Activated CD4-positive, alpha-beta T cell treated with anti-CD3 and anti-CD28 coated beads, Interleukin-2, amount 10 ng/mL, durations not matched to agents 24 days and 14 days (primary cell): ENCODE measurements at regions not wholly inside any gene's neighbourhood (a gene's known extent, or its start where the extent isn't known, plus 50 kb on each side); places are given as distances from the start of the nearest gene placed in this dataset.

Experiments used
- DNase-seq: peaks from one replicate; pipeline ENCODE4 v3.0.0; 2022
- H3K27ac Mint-ChIP-seq: one replicate; pipeline ENCODE4 v1.8.0; 2022; ENCODE audit warnings: mild to moderate bottlenecking, mixed read lengths
- H3K27me3 Mint-ChIP-seq: one replicate; pipeline ENCODE4 v1.8.0; 2022; ENCODE audit warnings: mixed read lengths
- H3K36me3 Mint-ChIP-seq: one replicate; pipeline ENCODE4 v1.8.0; 2022; ENCODE audit warnings: low read depth, mild to moderate bottlenecking, mixed read lengths
- H3K4me1 Mint-ChIP-seq: one replicate; pipeline ENCODE4 v1.8.0; 2021; ENCODE audit warnings: mixed read lengths
- H3K4me3 Mint-ChIP-seq: one replicate; pipeline ENCODE4 v1.8.0; 2022; ENCODE audit warnings: mild to moderate bottlenecking, moderate library complexity, mixed read lengths
- H3K9me3 Mint-ChIP-seq: one replicate; pipeline ENCODE4 v1.8.0; 2021; ENCODE audit warnings: mixed read lengths
- intact Hi-C: fragments of 100-400 bp; cut with micrococcal nuclease; formaldehyde crosslinking; loops from one replicate; pipeline ENCODE4 v1.15.1; 2023

DNA sequence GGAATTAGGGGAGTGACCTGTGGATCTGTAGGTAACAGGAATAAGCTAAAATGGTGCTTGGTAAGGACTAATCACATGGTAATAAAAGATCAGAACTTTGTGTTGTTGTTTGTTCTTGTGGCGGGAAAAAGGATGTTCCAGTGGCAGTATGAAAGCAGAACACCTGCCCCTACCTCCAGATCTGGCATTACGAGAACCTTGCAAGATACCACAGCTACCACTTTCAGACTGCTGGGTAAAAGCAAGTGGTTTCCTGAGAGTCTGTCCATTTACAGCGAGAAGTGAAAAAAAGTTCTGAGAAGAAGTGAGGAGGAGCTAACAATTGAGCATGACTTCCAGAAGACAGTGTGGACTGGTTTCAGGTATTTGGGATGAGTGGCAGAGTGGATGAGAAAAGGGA lies 252.5 kb downstream of the TLE4 start:
- Mint-ChIP-seq H3K27ac (no peak overlapping the region), H3K4me1 (peaks cover 14% of the 10 kb centered on the region), H3K27me3 (peaks cover 5% of the 10 kb centered on the region), H3K4me3 (no peak overlapping the region), H3K36me3 (no peaks in the 10 kb centered on the region), H3K9me3 (peaks cover 8% of the 10 kb centered on the region)
- intact Hi-C loops: no loop called here
- peak; percentile 56 for DNase-seq

- DNase-seq: peak; percentile 66
- no peaks in the 10 kb centered on the region for H3K36me3 Mint-ChIP-seq
- H3K4me1 Mint-ChIP-seq: peaks cover 17% of the 10 kb centered on the region
- peaks cover 3% of the 10 kb centered on the region for H3K9me3 Mint-ChIP-seq
- H3K27ac Mint-ChIP-seq: no peak overlapping the region
- intact Hi-C loops: no loop called here
- peaks cover 5% of the 10 kb centered on the region for H3K27me3 Mint-ChIP-seq
- H3K4me3 Mint-ChIP-seq: no peak overlapping the region
These were observed 245.8 kb downstream of the TLE4 start for GRCh38 chr9:79817438-79818004.

DNA sequence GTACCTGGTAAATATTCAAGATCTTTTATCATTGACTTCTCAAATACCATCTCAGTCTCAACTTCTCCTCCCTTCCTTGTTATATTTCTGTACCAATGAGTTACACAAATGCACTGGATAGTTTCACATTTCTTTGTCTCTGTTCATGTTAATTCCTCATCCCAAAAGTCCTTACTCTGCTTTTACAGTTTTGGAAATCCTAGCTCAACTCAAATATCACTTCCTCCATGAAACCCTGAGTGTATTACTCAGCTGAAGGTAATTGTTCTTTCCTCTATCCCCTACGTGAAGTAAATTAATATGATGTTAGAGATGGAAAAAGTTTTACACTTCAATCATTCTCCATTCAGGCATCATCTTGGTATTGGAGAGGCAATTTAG lies 241.5 kb downstream of the TLE4 start:
- Mint-ChIP-seq H3K4me3 (peak overlapping the region; percentile 72), H3K27me3 (peaks cover 3% of the 10 kb centered on the region), H3K27ac (no peak overlapping the region), H3K4me1 (peaks cover 21% of the 10 kb centered on the region), H3K9me3 (no peaks in the 10 kb centered on the region), H3K36me3 (no peaks in the 10 kb centered on the region)
- DNase-seq: no peak
- intact Hi-C loops: loop anchor here (2.0 kb wide), 2 partner anchors 182 to 242 kb away; partner anchors contain the start of gene TLE4

GRCh38 chr9:79812507-79813257 lies 240.9 kb downstream of the TLE4 start:
- H3K4me3 Mint-ChIP-seq: peak overlapping the region; percentile 72
- intact Hi-C loops: loop anchor here (2.0 kb wide), 2 partner anchors 182 to 242 kb away; partner anchors contain the start of gene TLE4
- peak; percentile 62 for DNase-seq
- H3K4me1 Mint-ChIP-seq: peaks cover 17% of the 10 kb centered on the region
- H3K27me3 Mint-ChIP-seq: peaks cover 6% of the 10 kb centered on the region
- H3K9me3 Mint-ChIP-seq: no peaks in the 10 kb centered on the region
- no peak overlapping the region for H3K27ac Mint-ChIP-seq
- no peaks in the 10 kb centered on the region for H3K36me3 Mint-ChIP-seq

DNA sequence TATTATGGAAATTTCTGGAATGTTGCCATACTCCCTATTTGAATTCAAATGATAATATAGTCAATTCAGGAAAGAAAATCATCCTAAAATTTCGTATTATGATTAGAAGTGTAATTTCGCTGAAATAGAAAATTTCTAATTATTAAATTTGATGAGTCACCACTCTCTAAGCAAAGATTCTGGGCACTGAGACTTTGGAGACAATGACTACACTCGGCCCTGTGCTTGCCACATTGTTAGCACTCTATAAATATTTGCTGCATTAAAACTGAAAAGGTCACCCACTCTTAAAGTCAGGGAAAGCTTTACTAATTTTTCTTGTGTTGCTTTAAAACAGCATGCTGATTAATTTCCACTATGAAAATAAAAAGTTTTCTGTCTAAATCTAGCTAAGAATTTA lies 240.3 kb downstream of the TLE4 start:
- no peak overlapping the region for H3K27ac Mint-ChIP-seq
- H3K4me1 Mint-ChIP-seq: peaks cover 15% of the 10 kb centered on the region
- peak overlapping the region; percentile 72 for H3K4me3 Mint-ChIP-seq
- H3K9me3 Mint-ChIP-seq: no peaks in the 10 kb centered on the region
- DNase-seq: no peak
- H3K36me3 Mint-ChIP-seq: no peaks in the 10 kb centered on the region
- intact Hi-C loops: loop anchor here (2.0 kb wide), 2 partner anchors 181 to 241 kb away; partner anchors contain the start of gene TLE4
- H3K27me3 Mint-ChIP-seq: peaks cover 6% of the 10 kb centered on the region

DNA sequence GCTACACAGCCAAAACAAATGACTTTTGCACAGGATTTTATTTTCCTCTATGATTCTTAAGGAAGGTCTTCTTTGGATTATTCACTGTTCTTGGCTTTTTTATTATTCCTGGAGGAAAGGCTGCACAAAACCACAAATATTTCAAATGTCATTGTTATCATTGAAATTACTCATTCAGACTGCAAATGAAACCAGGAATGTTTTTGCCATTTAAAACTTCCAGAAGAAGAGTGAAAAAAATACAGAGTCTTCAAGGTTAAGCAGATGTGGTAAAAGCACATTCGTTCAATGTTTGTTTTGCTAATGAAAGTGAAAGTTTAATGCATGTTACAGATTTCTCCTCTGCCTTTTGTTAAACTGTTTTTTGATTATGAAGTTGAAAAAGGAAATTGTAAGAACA lies 238.2 kb downstream of the TLE4 start:
- H3K4me1 Mint-ChIP-seq: peaks cover 15% of the 10 kb centered on the region
- H3K9me3 Mint-ChIP-seq: no peaks in the 10 kb centered on the region
- intact Hi-C loops: no loop called here
- no peak for DNase-seq
- H3K4me3 Mint-ChIP-seq: no peak overlapping the region
- peaks cover 6% of the 10 kb centered on the region for H3K27me3 Mint-ChIP-seq
- H3K27ac Mint-ChIP-seq: no peak overlapping the region
- H3K36me3 Mint-ChIP-seq: no peaks in the 10 kb centered on the region

- peaks cover 15% of the 10 kb centered on the region for H3K4me1 Mint-ChIP-seq
- H3K27ac Mint-ChIP-seq: no peak overlapping the region
- DNase-seq: no peak
- H3K9me3 Mint-ChIP-seq: no peaks in the 10 kb centered on the region
- no peak overlapping the region for H3K4me3 Mint-ChIP-seq
- H3K36me3 Mint-ChIP-seq: no peaks in the 10 kb centered on the region
- H3K27me3 Mint-ChIP-seq: peaks cover 6% of the 10 kb centered on the region
- intact Hi-C loops: no loop called here
These were observed 237.6 kb downstream of the TLE4 start for GRCh38 chr9:79809316-79809876.

- Mint-ChIP-seq H3K4me1 (peaks cover 8% of the 10 kb centered on the region), H3K9me3 (no peaks in the 10 kb centered on the region)
- intact Hi-C loops: no loop called here
These were observed 236.2 kb downstream of the TLE4 start for GRCh38 chr9:79807971-79808370.

GRCh38 chr9:79806086-79806485 lies 234.3 kb downstream of the TLE4 start:
- no peaks in the 10 kb centered on the region for H3K36me3 Mint-ChIP-seq
- intact Hi-C loops: no loop called here
- peaks cover 6% of the 10 kb centered on the region for H3K9me3 Mint-ChIP-seq
- no peak overlapping the region for H3K4me3 Mint-ChIP-seq
- no peak for DNase-seq
- no peak overlapping the region for H3K27ac Mint-ChIP-seq
- peaks cover 6% of the 10 kb centered on the region for H3K27me3 Mint-ChIP-seq
- H3K4me1 Mint-ChIP-seq: no peaks in the 10 kb centered on the region

More at GRCh38 chr9:79807971-79808370, 236.2 kb downstream of the TLE4 start:
- Mint-ChIP-seq H3K36me3 (no peaks in the 10 kb centered on the region), H3K27me3 (peaks cover 6% of the 10 kb centered on the region), H3K4me3 (no peak overlapping the region), H3K27ac (no peak overlapping the region)
- DNase-seq: no peak

GRCh38 chr9:79801459-79801858 lies 229.7 kb downstream of the TLE4 start:
- DNase-seq: no peak
- intact Hi-C loops: no loop called here
- Mint-ChIP-seq H3K27me3 (no peaks in the 10 kb centered on the region), H3K4me3 (no peak overlapping the region), H3K27ac (no peak overlapping the region), H3K4me1 (no peaks in the 10 kb centered on the region), H3K9me3 (peaks cover 10% of the 10 kb centered on the region), H3K36me3 (no peaks in the 10 kb centered on the region)

DNA sequence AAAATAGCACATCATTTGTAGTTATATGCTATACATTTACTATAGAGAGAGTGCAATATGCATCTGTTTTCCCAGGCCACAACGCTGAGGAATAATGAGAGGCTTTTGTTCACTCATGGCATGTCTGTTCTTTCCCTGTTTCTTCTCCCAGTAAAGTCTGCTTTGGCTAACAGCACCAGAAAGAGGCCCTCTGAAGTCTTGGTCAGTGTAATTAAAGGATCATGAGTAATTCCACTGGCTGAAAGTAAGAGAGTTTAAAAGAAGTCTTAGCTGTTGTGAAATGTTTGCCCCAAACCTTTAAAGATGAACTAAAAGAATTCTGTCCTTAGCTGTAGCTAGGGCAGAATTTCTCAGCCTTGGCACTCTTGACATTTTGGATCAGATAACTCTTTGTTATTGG lies 228.8 kb downstream of the TLE4 start:
- Mint-ChIP-seq H3K4me3 (no peak overlapping the region), H3K4me1 (no peaks in the 10 kb centered on the region), H3K36me3 (no peaks in the 10 kb centered on the region), H3K27ac (no peak overlapping the region), H3K27me3 (no peaks in the 10 kb centered on the region), H3K9me3 (peaks cover 10% of the 10 kb centered on the region)
- intact Hi-C loops: no loop called here
- no peak for DNase-seq

- intact Hi-C loops: no loop called here
These were observed 228.0 kb downstream of the TLE4 start for GRCh38 chr9:79799691-79800335.

DNA sequence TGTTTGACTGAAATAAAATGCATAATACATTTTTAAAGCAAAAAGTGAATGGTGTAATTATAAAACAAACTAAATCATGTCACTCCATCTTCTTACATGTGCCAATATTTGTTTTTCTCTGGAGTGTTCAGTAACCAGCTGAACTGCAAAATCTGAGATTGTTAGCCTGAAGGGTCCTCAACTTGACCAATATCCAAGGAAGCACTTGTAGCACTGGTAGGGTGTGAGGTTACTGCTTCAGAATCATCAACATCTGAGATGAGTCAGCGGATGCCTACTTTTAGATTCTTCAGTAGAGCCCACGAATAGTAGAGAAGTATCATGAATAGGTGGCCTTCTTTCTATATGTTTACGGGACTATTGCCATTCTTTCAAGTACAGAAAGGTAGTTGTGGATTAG lies 226.7 kb downstream of the TLE4 start:
- Mint-ChIP-seq H3K27me3 (no peaks in the 10 kb centered on the region), H3K27ac (no peak overlapping the region), H3K4me1 (no peaks in the 10 kb centered on the region), H3K4me3 (no peak overlapping the region), H3K9me3 (peaks cover 10% of the 10 kb centered on the region), H3K36me3 (no peaks in the 10 kb centered on the region)
- intact Hi-C loops: no loop called here
- DNase-seq: no peak

More at GRCh38 chr9:79799691-79800335, 228.0 kb downstream of the TLE4 start:
- no peak for DNase-seq
- H3K27ac Mint-ChIP-seq: no peak overlapping the region
- peaks cover 10% of the 10 kb centered on the region for H3K9me3 Mint-ChIP-seq
- H3K4me3 Mint-ChIP-seq: no peak overlapping the region
- H3K36me3 Mint-ChIP-seq: no peaks in the 10 kb centered on the region
- no peaks in the 10 kb centered on the region for H3K27me3 Mint-ChIP-seq
- H3K4me1 Mint-ChIP-seq: no peaks in the 10 kb centered on the region

- peaks cover 4% of the 10 kb centered on the region for H3K9me3 Mint-ChIP-seq
- no peak overlapping the region for H3K27ac Mint-ChIP-seq
- H3K4me1 Mint-ChIP-seq: no peaks in the 10 kb centered on the region
- no peak overlapping the region for H3K4me3 Mint-ChIP-seq
- intact Hi-C loops: no loop called here
- no peaks in the 10 kb centered on the region for H3K27me3 Mint-ChIP-seq
- DNase-seq: no peak
- no peaks in the 10 kb centered on the region for H3K36me3 Mint-ChIP-seq
These were observed 224.6 kb downstream of the TLE4 start for GRCh38 chr9:79796411-79796810.
